Nephron (organoid): ENCODE measurements at regions not wholly inside any gene's neighbourhood (a gene's known extent, or its start where the extent isn't known, plus 50 kb on each side); places are given as distances from the start of the nearest gene placed in this dataset.
A peak's percentile ranks its signal among the peaks of the same experiment; 100 is the strongest.
"Not testable (repeated sequence)": the region's sequence is repeated elsewhere in the genome, so short reads cannot be mapped to it uniquely, and the experiment has no call there.

Source experiments
- H3K27ac Mint-ChIP-seq, 3 experiments: 2 replicates each; pipeline ENCODE4 v1.8.0; 2020; ENCODE audit warnings: mixed read lengths in 3 of 3, mild to moderate bottlenecking in 2 of 3, moderate library complexity in 1 of 3
- H3K27me3 Mint-ChIP-seq: 2 replicates; pipeline ENCODE4 v1.8.0; 2021; ENCODE audit warnings: low read depth, mild to moderate bottlenecking, moderate library complexity, mixed read lengths
- H3K36me3 Mint-ChIP-seq: 2 replicates; pipeline ENCODE4 v1.8.0; 2020; ENCODE audit warnings: low read depth, mixed read lengths
- H3K4me1 Mint-ChIP-seq: 2 replicates; pipeline ENCODE4 v1.8.0; 2020; ENCODE audit warnings: mixed read lengths
- H3K4me3 Mint-ChIP-seq, 3 experiments: 2 replicates each; pipeline ENCODE4 v1.8.0; 2020; ENCODE audit warnings: mild to moderate bottlenecking in 3 of 3, mixed read lengths in 3 of 3, moderate library complexity in 2 of 3
- H3K9me3 Mint-ChIP-seq: 2 replicates; pipeline ENCODE4 v1.8.0; 2020; ENCODE audit warnings: mixed read lengths
- TF ChIP-seq, protein P1 (sequence below), 3 experiments: fragments of 200-600 bp; sonication (generic); IDR thresholded peaks; one replicate each; pipeline ENCODE4 v1.5.0; 2021; ENCODE audit warnings: antibody characterized with exemption in 3 of 3; ENCODE audit not compliant: unreplicated experiment in 3 of 3

DNA sequence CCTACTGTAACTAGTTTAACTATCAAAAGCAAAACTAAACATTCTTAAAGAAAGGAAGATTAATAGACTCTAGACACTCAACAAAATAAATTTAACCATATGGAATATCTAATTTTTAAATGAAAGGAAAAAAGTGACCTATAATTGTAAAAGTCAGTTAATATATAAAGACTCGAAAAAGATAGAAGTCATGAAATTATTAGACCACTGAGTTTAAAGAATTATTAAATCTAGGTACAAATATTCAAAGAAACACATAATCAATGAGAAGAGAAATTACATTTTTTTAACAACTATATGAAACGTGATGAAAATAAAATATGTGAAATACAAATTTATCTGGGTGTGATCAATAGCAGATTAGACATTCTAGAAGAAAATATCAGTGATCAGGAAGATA is 706.8 kb upstream of the PCDH20 start:
- H3K27ac Mint-ChIP-seq, result no peak overlapping the region
- H3K4me3 Mint-ChIP-seq, result no peak overlapping the region
- H3K4me1 Mint-ChIP-seq, result peaks cover 14% of the 10 kb centered on the region
- TF ChIP-seq, protein P1, sequence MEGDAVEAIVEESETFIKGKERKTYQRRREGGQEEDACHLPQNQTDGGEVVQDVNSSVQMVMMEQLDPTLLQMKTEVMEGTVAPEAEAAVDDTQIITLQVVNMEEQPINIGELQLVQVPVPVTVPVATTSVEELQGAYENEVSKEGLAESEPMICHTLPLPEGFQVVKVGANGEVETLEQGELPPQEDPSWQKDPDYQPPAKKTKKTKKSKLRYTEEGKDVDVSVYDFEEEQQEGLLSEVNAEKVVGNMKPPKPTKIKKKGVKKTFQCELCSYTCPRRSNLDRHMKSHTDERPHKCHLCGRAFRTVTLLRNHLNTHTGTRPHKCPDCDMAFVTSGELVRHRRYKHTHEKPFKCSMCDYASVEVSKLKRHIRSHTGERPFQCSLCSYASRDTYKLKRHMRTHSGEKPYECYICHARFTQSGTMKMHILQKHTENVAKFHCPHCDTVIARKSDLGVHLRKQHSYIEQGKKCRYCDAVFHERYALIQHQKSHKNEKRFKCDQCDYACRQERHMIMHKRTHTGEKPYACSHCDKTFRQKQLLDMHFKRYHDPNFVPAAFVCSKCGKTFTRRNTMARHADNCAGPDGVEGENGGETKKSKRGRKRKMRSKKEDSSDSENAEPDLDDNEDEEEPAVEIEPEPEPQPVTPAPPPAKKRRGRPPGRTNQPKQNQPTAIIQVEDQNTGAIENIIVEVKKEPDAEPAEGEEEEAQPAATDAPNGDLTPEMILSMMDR (IDR thresholded peaks at IDR 0.05; ENCODE audit: unreplicated experiment in 3 of 3), result no peak
- no peaks in the 10 kb centered on the region for H3K9me3 Mint-ChIP-seq
- H3K27me3 Mint-ChIP-seq, result no peaks in the 10 kb centered on the region
- H3K36me3 Mint-ChIP-seq, result no peaks in the 10 kb centered on the region

DNA sequence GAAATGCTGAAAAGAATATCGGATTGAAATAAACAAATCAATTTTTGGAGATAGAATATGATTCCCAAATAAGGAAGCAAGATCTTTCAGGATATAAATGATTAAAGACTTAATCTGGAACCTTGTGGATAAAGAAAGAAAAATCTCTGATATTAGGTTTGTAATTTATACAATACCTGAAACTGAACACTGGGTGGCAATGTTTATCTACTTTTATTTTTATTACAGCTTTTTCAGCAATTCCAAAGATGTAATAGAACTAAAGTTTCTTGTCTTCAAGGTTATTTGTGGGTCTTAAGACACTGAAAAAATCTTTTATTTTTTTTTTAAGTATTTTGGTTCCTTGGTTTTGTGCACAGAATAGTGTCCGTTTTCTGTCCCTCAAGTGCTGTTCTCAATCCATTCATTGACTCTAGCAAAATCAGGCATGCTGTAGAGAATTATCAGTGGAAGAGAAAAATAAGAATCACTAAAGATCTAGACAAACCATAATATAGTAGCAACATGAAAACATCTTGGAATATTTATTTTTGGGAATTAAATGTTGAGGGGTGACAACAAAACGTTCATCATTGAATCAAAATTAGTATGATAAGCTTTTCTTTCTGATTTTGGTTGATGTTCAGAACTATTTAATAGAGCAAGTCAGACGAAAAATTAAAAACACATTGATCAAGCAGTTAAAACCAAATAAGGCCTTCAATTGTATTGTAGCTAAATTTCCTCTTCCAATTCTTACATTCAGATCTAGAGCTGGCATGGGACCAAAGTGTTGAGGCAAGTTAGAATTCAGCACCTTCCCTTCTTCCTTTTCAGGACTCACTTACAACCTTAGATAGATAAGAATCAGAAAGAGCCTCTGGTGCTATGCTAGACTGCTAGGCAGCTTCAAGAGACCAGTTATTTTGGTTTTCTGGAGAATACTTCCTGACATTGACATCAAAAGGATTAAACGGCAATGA is 704.4 kb upstream of the PCDH20 start:
- H3K4me3 Mint-ChIP-seq, result no peak overlapping the region
- TF ChIP-seq, protein P1 (IDR thresholded peaks at IDR 0.05; ENCODE audit: unreplicated experiment in 3 of 3), result peak; percentile 37 to 69 (median 49)
- H3K4me1 Mint-ChIP-seq, result peaks cover 14% of the 10 kb centered on the region
- no peaks in the 10 kb centered on the region for H3K9me3 Mint-ChIP-seq
- H3K36me3 Mint-ChIP-seq, result no peaks in the 10 kb centered on the region
- no peak overlapping the region for H3K27ac Mint-ChIP-seq
- no peaks in the 10 kb centered on the region for H3K27me3 Mint-ChIP-seq

DNA sequence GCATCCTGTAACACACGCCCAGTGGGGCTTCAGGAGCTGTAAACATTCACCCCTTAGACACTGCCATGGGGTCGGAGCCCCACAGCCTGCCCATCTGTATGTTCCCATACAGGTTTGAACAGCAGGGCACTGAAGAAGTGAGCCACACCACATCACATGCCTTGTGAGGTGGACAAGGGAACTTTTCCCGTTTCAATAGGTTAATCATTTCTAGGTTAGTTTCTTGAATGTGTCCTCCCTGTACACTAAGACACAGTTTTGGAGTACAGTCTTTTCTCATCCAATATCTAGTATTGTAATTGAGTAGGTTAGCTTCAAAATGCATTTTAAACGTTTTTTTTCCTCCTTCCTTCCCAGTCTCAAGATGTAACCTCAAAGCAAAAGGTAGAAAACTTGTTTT is 700.2 kb upstream of the PCDH20 start:
- peaks cover 14% of the 10 kb centered on the region for H3K4me1 Mint-ChIP-seq
- no peaks in the 10 kb centered on the region for H3K36me3 Mint-ChIP-seq
- TF ChIP-seq, protein P1 (IDR thresholded peaks at IDR 0.05; ENCODE audit: unreplicated experiment in 3 of 3), result no peak
- H3K9me3 Mint-ChIP-seq, result no peaks in the 10 kb centered on the region
- peak overlapping the region; percentile 79 to 93 (median 82) for H3K27ac Mint-ChIP-seq
- H3K27me3 Mint-ChIP-seq, result no peaks in the 10 kb centered on the region
- H3K4me3 Mint-ChIP-seq, result no peak overlapping the region

DNA sequence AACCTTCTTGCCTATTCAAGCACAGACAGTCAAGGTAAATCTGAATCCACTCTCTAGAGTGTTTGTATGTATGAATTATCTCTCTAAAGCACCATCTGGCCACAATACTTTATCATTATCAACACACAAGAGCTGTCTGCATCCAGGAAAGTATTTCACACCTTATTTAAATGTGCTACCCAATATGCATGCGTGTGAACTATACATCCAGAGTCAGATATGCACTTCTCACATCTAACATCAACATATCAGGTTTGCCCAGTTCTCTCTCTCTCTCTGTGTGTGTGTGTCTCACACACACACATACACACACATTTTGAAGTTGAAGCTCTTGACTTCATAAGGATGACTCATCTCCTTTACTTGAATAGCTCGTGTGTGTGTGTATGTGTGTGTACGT is 697.5 kb upstream of the PCDH20 start:
- H3K36me3 Mint-ChIP-seq, result no peaks in the 10 kb centered on the region
- no peaks in the 10 kb centered on the region for H3K27me3 Mint-ChIP-seq
- no peaks in the 10 kb centered on the region for H3K4me1 Mint-ChIP-seq
- TF ChIP-seq, protein P1 (IDR thresholded peaks at IDR 0.05; ENCODE audit: unreplicated experiment in 3 of 3), result no peak
- H3K4me3 Mint-ChIP-seq, result no peak overlapping the region
- no peaks in the 10 kb centered on the region for H3K9me3 Mint-ChIP-seq
- H3K27ac Mint-ChIP-seq, result peak overlapping the region in 1 of 3 experiments; percentile 88

DNA sequence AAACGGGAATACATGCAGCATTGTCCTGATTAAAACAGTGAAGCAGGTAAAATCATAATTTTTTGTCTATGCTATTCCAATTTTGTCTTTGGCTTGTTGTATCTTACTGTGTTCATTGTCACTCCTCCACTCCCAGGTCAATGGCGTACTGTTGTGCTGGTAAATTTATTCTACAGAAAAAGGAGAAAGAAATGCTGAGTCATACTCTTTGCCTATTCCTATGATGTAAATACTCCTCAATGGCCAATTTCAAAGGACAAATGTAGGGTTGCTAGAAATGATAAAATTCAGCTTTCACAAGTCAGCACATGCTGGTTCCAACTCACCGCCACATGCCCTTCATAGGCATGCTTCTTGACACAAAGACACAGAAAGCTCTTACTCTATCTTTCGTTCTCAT is 694.4 kb upstream of the PCDH20 start:
- Mint-ChIP-seq H3K4me1 (no peaks in the 10 kb centered on the region), H3K27ac (peak overlapping the region in 1 of 3 experiments; percentile 82), H3K36me3 (no peaks in the 10 kb centered on the region), H3K4me3 (no peak overlapping the region), H3K27me3 (no peaks in the 10 kb centered on the region), H3K9me3 (no peaks in the 10 kb centered on the region)
- TF ChIP-seq, protein P1 (IDR thresholded peaks at IDR 0.05; ENCODE audit: unreplicated experiment in 3 of 3), result no peak

DNA sequence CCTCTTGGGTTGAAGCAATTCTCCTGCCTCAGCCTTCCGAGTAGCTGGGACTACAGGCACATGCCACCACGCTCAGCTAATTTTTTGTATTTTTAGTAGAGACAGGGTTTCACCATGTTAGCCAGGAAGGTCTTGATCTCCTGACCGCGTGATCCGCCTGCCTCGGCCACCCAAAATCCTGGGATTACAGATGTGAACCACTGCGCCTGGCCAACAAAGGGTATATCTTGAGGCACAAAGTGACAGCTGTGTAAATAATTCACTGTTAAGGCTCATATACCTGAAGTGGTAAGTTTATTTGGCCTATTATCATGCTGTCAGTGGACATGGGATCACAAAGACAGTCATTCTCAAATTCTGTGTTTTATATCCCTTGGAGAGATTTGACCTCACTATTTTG is 688.5 kb upstream of the PCDH20 start:
- not testable (repeated sequence) for H3K4me3 Mint-ChIP-seq, H3K9me3 Mint-ChIP-seq, H3K36me3 Mint-ChIP-seq, H3K4me1 Mint-ChIP-seq, H3K27ac Mint-ChIP-seq, H3K27me3 Mint-ChIP-seq
